Astrocyte (in vitro differentiated cells and primary cell): ENCODE measurements at regions not wholly inside any gene's neighbourhood (a gene's known extent, or its start where the extent isn't known, plus 50 kb on each side); places are given as distances from the start of the nearest gene placed in this dataset.
"Not testable (repeated sequence)": the region's sequence is repeated elsewhere in the genome, so short reads cannot be mapped to it uniquely, and the experiment has no call there.

Source experiments
- DNase-seq: peaks from one replicate; pipeline ENCODE4 v3.0.0-alpha.2; 2010; ENCODE audit warnings: low read depth
- FAIRE-seq: peaks from 2 replicates; lab custom pipeline; 2011; peaks lifted over from hg19 to GRCh38; lab: Jason Lieb, UNC
- H2AFZ ChIP-seq: 2 replicates; pipeline ENCODE4 v1.6.0; 2012; ENCODE audit warnings: low read depth, low read length, inconsistent platforms
- H3K27ac ChIP-seq: 2 replicates; pipeline ENCODE4 v1.5.1; 2011; ENCODE audit warnings: low read depth, low read length, inconsistent platforms
- H3K27me3 ChIP-seq: 2 replicates; pipeline ENCODE4 v1.6.0; 2011; ENCODE audit warnings: low read length, inconsistent platforms; ENCODE audit not compliant: insufficient read depth
- H3K36me3 ChIP-seq: 2 replicates; pipeline ENCODE4 v1.5.1; 2011; ENCODE audit warnings: low read length, inconsistent platforms; ENCODE audit not compliant: insufficient read depth
- H3K4me1 ChIP-seq: 2 replicates; pipeline ENCODE4 v1.5.1; 2011; ENCODE audit warnings: low read length, inconsistent platforms; ENCODE audit not compliant: insufficient read depth
- H3K4me2 ChIP-seq: 2 replicates; pipeline ENCODE4 v1.6.0; 2012; ENCODE audit warnings: low read length, inconsistent platforms
- H3K4me3 ChIP-seq: 2 replicates; pipeline ENCODE4 v1.5.1; 2011; ENCODE audit warnings: low read depth, mild to moderate bottlenecking, low read length, inconsistent platforms; ENCODE audit not compliant: insufficient read depth
- H3K79me2 ChIP-seq: 2 replicates; pipeline ENCODE4 v1.6.0; 2012; ENCODE audit warnings: mild to moderate bottlenecking, low read length, inconsistent platforms; ENCODE audit not compliant: insufficient read depth
- H3K9ac ChIP-seq: 2 replicates; pipeline ENCODE4 v1.6.0; 2012; ENCODE audit warnings: mild to moderate bottlenecking, low read length, inconsistent platforms
- H3K9me3 ChIP-seq: 2 replicates; pipeline ENCODE4 v1.5.1; 2012; ENCODE audit warnings: low read depth, mild to moderate bottlenecking, low read length, inconsistent platforms; ENCODE audit not compliant: insufficient read depth
- H4K20me1 ChIP-seq: 2 replicates; pipeline ENCODE4 v1.6.0; 2012; ENCODE audit warnings: low read length, inconsistent platforms; ENCODE audit not compliant: insufficient read depth
- H3K27ac Mint-ChIP-seq: one replicate; pipeline ENCODE4 v1.8.0; 2021; ENCODE audit warnings: mild to moderate bottlenecking, mixed read lengths; ENCODE audit not compliant: unreplicated experiment
- H3K27me3 Mint-ChIP-seq: one replicate; pipeline ENCODE4 v1.8.0; 2021; ENCODE audit warnings: low read depth, mixed read lengths; ENCODE audit not compliant: unreplicated experiment
- H3K36me3 Mint-ChIP-seq: one replicate; pipeline ENCODE4 v1.8.0; 2021; ENCODE audit warnings: low read depth, mixed read lengths; ENCODE audit not compliant: unreplicated experiment
- H3K4me1 Mint-ChIP-seq: one replicate; pipeline ENCODE4 v1.8.0; 2021; ENCODE audit warnings: low read depth, mixed read lengths; ENCODE audit not compliant: unreplicated experiment
- H3K4me3 Mint-ChIP-seq: one replicate; pipeline ENCODE4 v1.8.0; 2021; ENCODE audit warnings: mild to moderate bottlenecking, moderate library complexity, mixed read lengths; ENCODE audit not compliant: unreplicated experiment
- H3K9me3 Mint-ChIP-seq: one replicate; pipeline ENCODE4 v1.8.0; 2021; ENCODE audit warnings: mild to moderate bottlenecking, mixed read lengths; ENCODE audit not compliant: unreplicated experiment
- EZH2 ChIP-seq: IDR thresholded peaks from 2 replicates; pipeline ENCODE4 v1.6.1; 2012; ENCODE audit warnings: mild to moderate bottlenecking, low read length, inconsistent platforms; ENCODE audit not compliant: insufficient read depth
- TF ChIP-seq, protein P1 (sequence below): IDR thresholded peaks from 2 replicates; pipeline ENCODE4 v1.5.1; 2011; ENCODE audit warnings: low read depth, mild to moderate bottlenecking, inconsistent platforms, low read length, moderate library complexity; ENCODE audit not compliant: insufficient read depth

- H3K4me1 Mint-ChIP-seq: peaks cover 21% of the 10 kb centered on the region
- FAIRE-seq: no peak
Observed at GRCh38 chr1:173388352-173388751, 88.8 kb upstream of the PRDX6 start.

GRCh38 chr1:173392895-173393658, 84.1 kb upstream of the PRDX6 start:
- H4K20me1 ChIP-seq: no peaks in the 10 kb centered on the region
- Mint-ChIP-seq H3K27me3 (no peaks in the 10 kb centered on the region), H3K4me1 (peaks cover 21% of the 10 kb centered on the region), H3K27ac (peak overlapping the region; percentile 94), H3K36me3 (no peaks in the 10 kb centered on the region), H3K9me3 (peaks cover 2% of the 10 kb centered on the region), H3K4me3 (no peak overlapping the region)
- H3K79me2 ChIP-seq: no peaks in the 10 kb centered on the region
- DNase-seq (peak; percentile 92), FAIRE-seq (peak; percentile 99)
- H3K9ac ChIP-seq: peak overlapping the region; percentile 44
- TF ChIP-seq, protein P1, sequence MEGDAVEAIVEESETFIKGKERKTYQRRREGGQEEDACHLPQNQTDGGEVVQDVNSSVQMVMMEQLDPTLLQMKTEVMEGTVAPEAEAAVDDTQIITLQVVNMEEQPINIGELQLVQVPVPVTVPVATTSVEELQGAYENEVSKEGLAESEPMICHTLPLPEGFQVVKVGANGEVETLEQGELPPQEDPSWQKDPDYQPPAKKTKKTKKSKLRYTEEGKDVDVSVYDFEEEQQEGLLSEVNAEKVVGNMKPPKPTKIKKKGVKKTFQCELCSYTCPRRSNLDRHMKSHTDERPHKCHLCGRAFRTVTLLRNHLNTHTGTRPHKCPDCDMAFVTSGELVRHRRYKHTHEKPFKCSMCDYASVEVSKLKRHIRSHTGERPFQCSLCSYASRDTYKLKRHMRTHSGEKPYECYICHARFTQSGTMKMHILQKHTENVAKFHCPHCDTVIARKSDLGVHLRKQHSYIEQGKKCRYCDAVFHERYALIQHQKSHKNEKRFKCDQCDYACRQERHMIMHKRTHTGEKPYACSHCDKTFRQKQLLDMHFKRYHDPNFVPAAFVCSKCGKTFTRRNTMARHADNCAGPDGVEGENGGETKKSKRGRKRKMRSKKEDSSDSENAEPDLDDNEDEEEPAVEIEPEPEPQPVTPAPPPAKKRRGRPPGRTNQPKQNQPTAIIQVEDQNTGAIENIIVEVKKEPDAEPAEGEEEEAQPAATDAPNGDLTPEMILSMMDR: no peak
- TF ChIP-seq EZH2: no peak
- no peaks in the 10 kb centered on the region for H3K36me3 ChIP-seq
- peaks cover 10% of the 10 kb centered on the region for H3K4me1 ChIP-seq
- H2AFZ ChIP-seq: no peak overlapping the region
- H3K27ac ChIP-seq: peak overlapping the region; percentile 58
- H3K9me3 ChIP-seq: no peaks in the 10 kb centered on the region
- no peak overlapping the region for H3K4me3 ChIP-seq
- peak overlapping the region; percentile 54 for H3K4me2 ChIP-seq
- H3K27me3 ChIP-seq: no peaks in the 10 kb centered on the region

More at GRCh38 chr1:173388352-173388751, 88.8 kb upstream of the PRDX6 start:
- Histone ChIP-seq H2AFZ (no peak overlapping the region), H3K4me1 (peaks cover 9% of the 10 kb centered on the region), H3K27ac (no peak overlapping the region), H3K79me2 (no peaks in the 10 kb centered on the region), H3K36me3 (no peaks in the 10 kb centered on the region), H3K9me3 (no peaks in the 10 kb centered on the region), H4K20me1 (no peaks in the 10 kb centered on the region), H3K27me3 (no peaks in the 10 kb centered on the region), H3K4me2 (no peak overlapping the region), H3K9ac (no peak overlapping the region), H3K4me3 (no peak overlapping the region)
- Mint-ChIP-seq H3K4me3 (no peak overlapping the region), H3K27me3 (no peaks in the 10 kb centered on the region), H3K9me3 (no peaks in the 10 kb centered on the region), H3K36me3 (no peaks in the 10 kb centered on the region), H3K27ac (no peak overlapping the region)
- TF ChIP-seq EZH2: no peak
- TF ChIP-seq, protein P1: no peak
- DNase-seq: no peak

DNA sequence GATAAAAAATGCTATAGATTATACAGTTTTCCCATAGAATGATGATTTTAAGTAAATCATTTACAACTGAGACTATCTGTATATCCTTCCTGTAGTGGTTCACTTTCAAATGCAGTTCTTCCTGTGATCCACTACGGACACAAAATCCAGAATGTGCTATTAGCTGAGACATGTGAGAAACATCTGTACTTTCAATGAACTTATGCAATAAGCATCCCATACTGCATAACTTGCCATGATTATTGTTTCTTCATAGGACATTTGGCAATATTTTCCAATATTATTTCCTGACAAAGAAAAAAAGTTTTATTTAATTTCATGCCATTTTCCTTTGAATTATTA, 83.5 kb upstream of the PRDX6 start:
- no peaks in the 10 kb centered on the region for H3K27me3 ChIP-seq
- DNase-seq: peak; percentile 65
- H3K4me1 Mint-ChIP-seq: peaks cover 21% of the 10 kb centered on the region
- H3K27me3 Mint-ChIP-seq: no peaks in the 10 kb centered on the region
- H3K4me3 ChIP-seq: no peak overlapping the region
- peak overlapping the region; percentile 94 for H3K27ac Mint-ChIP-seq
- no peaks in the 10 kb centered on the region for H3K36me3 ChIP-seq
- no peak for TF ChIP-seq EZH2
- TF ChIP-seq, protein P1: no peak
- peaks cover 2% of the 10 kb centered on the region for H3K9me3 Mint-ChIP-seq
- FAIRE-seq: no peak
- no peaks in the 10 kb centered on the region for H3K79me2 ChIP-seq
- peak overlapping the region; percentile 54 for H3K4me2 ChIP-seq
- no peak overlapping the region for H3K9ac ChIP-seq
- peak overlapping the region; percentile 58 for H3K27ac ChIP-seq
- no peaks in the 10 kb centered on the region for H3K9me3 ChIP-seq
- H4K20me1 ChIP-seq: no peaks in the 10 kb centered on the region
- H3K4me1 ChIP-seq: peaks cover 10% of the 10 kb centered on the region
- H2AFZ ChIP-seq: no peak overlapping the region
- H3K36me3 Mint-ChIP-seq: no peaks in the 10 kb centered on the region
- H3K4me3 Mint-ChIP-seq: no peak overlapping the region

- H3K4me1 ChIP-seq, H3K9me3 ChIP-seq, H4K20me1 ChIP-seq, H3K9ac ChIP-seq, H3K27ac Mint-ChIP-seq, H3K27me3 Mint-ChIP-seq, H3K79me2 ChIP-seq, H2AFZ ChIP-seq, FAIRE-seq, DNase-seq, H3K9me3 Mint-ChIP-seq, H3K4me3 Mint-ChIP-seq, H3K27ac ChIP-seq, H3K4me3 ChIP-seq, H3K27me3 ChIP-seq, H3K36me3 ChIP-seq, H3K4me2 ChIP-seq, H3K36me3 Mint-ChIP-seq: not testable (repeated sequence)
- peaks cover 21% of the 10 kb centered on the region for H3K4me1 Mint-ChIP-seq
Observed at GRCh38 chr1:173394813-173395212, 82.3 kb upstream of the PRDX6 start.
